ENCODE measurements at regions not wholly inside any gene's neighbourhood (a gene's known extent, or its start where the extent isn't known, plus 50 kb on each side); places are given as distances from the start of the nearest gene placed in this dataset.

DNA sequence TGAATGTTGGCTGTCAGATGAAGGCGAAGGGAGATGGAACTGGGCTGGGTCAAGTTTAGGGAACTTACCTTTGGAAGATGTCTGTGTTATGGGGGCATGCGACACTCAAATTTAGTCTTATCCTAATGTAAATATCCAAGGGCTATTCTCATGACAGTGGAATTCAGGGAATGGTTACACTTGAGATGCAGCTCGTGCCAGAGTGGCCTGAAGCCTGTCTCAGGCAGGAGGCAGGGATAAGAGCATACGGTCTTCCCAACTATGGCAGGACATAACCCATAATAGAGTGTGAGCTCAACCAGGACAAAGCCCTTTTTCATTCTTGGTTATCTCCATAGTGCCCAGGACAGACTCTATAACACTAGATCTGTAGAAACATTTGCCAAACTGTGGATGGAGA, 393.3 kb upstream of the CDH11 start:
- Mint-ChIP-seq H3K4me1 (peaks cover 10% of the 10 kb centered on the region), H3K9me3 (peaks cover 5% of the 10 kb centered on the region; the same call in 1 of the 2 replicates), H3K36me3 (no peaks in the 10 kb centered on the region), H3K27me3 (ENCODE audit: low read depth) (peaks cover 6% of the 10 kb centered on the region; the same call in 1 of the 2 replicates), H3K4me3 (no peak overlapping the region), H3K27ac (no peak overlapping the region)
- TF ChIP-seq, protein P1, sequence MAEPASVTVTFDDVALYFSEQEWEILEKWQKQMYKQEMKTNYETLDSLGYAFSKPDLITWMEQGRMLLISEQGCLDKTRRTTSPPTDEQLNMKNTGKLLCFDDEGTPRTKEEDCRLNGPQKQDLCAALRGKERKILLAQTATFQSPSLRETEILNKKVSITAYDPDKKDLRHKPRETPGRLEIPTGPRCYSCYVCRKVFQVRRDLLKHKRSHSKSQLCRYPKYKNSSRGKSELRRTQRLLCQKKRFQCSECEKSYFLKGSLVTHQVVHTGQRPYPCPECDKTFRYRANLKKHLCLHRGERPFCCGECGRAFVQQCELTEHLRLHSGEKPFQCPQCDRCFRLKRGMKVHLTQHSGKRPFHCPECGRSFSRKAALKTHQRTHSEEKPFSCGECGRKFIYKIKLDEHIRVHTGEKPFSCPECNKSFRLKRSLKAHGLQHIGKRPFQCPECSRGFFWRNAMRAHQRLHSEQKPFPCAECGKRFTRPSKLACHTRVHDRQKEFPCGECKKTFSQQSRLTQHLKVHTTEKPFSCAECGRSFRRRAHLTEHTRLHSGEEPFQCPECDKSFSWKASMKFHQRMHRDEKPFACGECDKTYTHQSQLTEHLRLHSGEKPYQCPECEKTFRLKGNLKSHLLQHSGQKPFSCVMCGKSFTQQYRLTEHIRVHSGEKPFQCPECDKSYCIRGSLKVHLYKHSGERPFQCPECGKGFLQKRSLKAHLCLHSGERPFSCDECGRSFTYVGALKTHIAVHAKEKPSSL (CRISPR knock-in tag; conservative IDR thresholded peaks at IDR 0.05) = no peak
- no peak for TF ChIP-seq ZNF416 (CRISPR knock-in tag; IDR thresholded peaks at IDR 0.05)
- no peak for DNase-seq (ENCODE audit: low spot score)
- POLR2A ChIA-PET = no interaction called here
- CTCF ChIA-PET = no interaction called here
- no peak for ATAC-seq

DNA sequence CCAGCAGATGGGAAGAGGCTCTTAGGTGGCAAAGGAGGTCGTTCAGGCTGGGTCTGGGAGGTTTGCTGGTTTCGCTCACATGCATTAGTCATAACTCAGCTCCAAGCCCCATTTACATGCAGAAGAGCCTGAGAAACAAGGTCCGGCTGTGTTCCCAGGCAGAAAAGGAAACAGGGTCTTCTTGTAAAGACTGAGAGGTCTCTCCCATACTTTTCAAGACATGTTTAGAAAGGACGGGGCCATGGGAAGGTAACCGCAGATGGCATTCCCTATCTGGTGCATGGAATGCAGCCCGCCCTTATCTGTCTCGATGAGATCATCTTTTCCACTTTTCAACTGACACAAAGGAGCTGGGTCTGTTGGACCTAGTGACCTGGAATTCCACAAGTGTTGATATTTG, 389.0 kb upstream of the CDH11 start:
- H3K27ac Mint-ChIP-seq = no peak overlapping the region
- no peaks in the 10 kb centered on the region for H3K27me3 Mint-ChIP-seq (ENCODE audit: low read depth)
- TF ChIP-seq GRHL2 (CRISPR knock-in tag; IDR thresholded peaks at IDR 0.05; ENCODE audit: insufficient replicate concordance, severe bottlenecking) = no peak
- TF ChIP-seq, protein P2, sequence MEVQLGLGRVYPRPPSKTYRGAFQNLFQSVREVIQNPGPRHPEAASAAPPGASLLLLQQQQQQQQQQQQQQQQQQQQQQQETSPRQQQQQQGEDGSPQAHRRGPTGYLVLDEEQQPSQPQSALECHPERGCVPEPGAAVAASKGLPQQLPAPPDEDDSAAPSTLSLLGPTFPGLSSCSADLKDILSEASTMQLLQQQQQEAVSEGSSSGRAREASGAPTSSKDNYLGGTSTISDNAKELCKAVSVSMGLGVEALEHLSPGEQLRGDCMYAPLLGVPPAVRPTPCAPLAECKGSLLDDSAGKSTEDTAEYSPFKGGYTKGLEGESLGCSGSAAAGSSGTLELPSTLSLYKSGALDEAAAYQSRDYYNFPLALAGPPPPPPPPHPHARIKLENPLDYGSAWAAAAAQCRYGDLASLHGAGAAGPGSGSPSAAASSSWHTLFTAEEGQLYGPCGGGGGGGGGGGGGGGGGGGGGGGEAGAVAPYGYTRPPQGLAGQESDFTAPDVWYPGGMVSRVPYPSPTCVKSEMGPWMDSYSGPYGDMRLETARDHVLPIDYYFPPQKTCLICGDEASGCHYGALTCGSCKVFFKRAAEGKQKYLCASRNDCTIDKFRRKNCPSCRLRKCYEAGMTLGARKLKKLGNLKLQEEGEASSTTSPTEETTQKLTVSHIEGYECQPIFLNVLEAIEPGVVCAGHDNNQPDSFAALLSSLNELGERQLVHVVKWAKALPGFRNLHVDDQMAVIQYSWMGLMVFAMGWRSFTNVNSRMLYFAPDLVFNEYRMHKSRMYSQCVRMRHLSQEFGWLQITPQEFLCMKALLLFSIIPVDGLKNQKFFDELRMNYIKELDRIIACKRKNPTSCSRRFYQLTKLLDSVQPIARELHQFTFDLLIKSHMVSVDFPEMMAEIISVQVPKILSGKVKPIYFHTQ (CRISPR knock-in tag; IDR thresholded peaks at IDR 0.05) = no peak
- TF ChIP-seq, protein P3, sequence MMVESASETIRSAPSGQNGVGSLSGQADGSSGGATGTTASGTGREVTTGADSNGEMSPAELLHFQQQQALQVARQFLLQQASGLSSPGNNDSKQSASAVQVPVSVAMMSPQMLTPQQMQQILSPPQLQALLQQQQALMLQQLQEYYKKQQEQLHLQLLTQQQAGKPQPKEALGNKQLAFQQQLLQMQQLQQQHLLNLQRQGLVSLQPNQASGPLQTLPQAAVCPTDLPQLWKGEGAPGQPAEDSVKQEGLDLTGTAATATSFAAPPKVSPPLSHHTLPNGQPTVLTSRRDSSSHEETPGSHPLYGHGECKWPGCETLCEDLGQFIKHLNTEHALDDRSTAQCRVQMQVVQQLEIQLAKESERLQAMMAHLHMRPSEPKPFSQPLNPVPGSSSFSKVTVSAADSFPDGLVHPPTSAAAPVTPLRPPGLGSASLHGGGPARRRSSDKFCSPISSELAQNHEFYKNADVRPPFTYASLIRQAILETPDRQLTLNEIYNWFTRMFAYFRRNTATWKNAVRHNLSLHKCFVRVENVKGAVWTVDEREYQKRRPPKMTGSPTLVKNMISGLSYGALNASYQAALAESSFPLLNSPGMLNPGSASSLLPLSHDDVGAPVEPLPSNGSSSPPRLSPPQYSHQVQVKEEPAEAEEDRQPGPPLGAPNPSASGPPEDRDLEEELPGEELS (CRISPR knock-in tag; IDR thresholded peaks at IDR 0.05) = no peak
- TF ChIP-seq FOXK1 (CRISPR knock-in tag; IDR thresholded peaks at IDR 0.05) = no peak
- no peak for TF ChIP-seq NFATC4 (CRISPR knock-in tag; IDR thresholded peaks at IDR 0.05)
- no peak for TF ChIP-seq MXD4 (CRISPR knock-in tag; IDR thresholded peaks at IDR 0.05; ENCODE audit: borderline replicate concordance)
- no peak for TF ChIP-seq RELA (CRISPR knock-in tag; IDR thresholded peaks at IDR 0.05; ENCODE audit: borderline replicate concordance)
- TF ChIP-seq HMGA2 (CRISPR knock-in tag; IDR thresholded peaks at IDR 0.05) = no peak
- TF ChIP-seq, protein P4, sequence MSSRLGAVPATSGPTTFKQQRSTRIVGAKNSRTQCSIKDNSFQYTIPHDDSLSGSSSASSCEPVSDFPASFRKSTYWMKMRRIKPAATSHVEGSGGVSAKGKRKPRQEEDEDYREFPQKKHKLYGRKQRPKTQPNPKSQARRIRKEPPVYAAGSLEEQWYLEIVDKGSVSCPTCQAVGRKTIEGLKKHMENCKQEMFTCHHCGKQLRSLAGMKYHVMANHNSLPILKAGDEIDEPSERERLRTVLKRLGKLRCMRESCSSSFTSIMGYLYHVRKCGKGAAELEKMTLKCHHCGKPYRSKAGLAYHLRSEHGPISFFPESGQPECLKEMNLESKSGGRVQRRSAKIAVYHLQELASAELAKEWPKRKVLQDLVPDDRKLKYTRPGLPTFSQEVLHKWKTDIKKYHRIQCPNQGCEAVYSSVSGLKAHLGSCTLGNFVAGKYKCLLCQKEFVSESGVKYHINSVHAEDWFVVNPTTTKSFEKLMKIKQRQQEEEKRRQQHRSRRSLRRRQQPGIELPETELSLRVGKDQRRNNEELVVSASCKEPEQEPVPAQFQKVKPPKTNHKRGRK (CRISPR knock-in tag; IDR thresholded peaks at IDR 0.05; ENCODE audit: borderline replicate concordance) = no peak
- TF ChIP-seq IRF2 (CRISPR knock-in tag; IDR thresholded peaks at IDR 0.05; ENCODE audit: borderline replicate concordance, low read depth) = no peak
- TF ChIP-seq TP53 (CRISPR knock-in tag; IDR thresholded peaks at IDR 0.05) = no peak
- TF ChIP-seq, protein P5, sequence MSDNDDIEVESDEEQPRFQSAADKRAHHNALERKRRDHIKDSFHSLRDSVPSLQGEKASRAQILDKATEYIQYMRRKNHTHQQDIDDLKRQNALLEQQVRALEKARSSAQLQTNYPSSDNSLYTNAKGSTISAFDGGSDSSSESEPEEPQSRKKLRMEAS (CRISPR knock-in tag; IDR thresholded peaks at IDR 0.05) = no peak
- no peak for TF ChIP-seq ZNF219 (CRISPR knock-in tag; IDR thresholded peaks at IDR 0.05; ENCODE audit: borderline replicate concordance)
- TF ChIP-seq TEAD4 (CRISPR knock-in tag; IDR thresholded peaks at IDR 0.05) = no peak
- TF ChIP-seq KAT7 (CRISPR knock-in tag; IDR thresholded peaks at IDR 0.05; ENCODE audit: borderline replicate concordance) = no peak
- TF ChIP-seq ZNF232 (CRISPR knock-in tag; IDR thresholded peaks at IDR 0.05) = no peak
- no peak for TF ChIP-seq FOXJ3 (CRISPR knock-in tag; IDR thresholded peaks at IDR 0.05; ENCODE audit: borderline replicate concordance)
- no peak for ATAC-seq
- ChIA-PET CTCF (no interaction called here), POLR2A (no interaction called here)
- H3K36me3 Mint-ChIP-seq = no peaks in the 10 kb centered on the region
- H3K9me3 Mint-ChIP-seq = peaks cover 10% of the 10 kb centered on the region; the same call in 1 of the 2 replicates
- peaks cover 12% of the 10 kb centered on the region for H3K4me1 Mint-ChIP-seq
- no peak overlapping the region for H3K4me3 Mint-ChIP-seq
- DNase-seq (ENCODE audit: low spot score) = no peak

All from WTC11 (cell line).